HG02623 (cell line): ENCODE measurements at regions not wholly inside any gene's neighbourhood (a gene's known extent, or its start where the extent isn't known, plus 50 kb on each side); places are given as distances from the start of the nearest gene placed in this dataset.
"Not testable (repeated sequence)": the region's sequence is repeated elsewhere in the genome, so short reads cannot be mapped to it uniquely, and the experiment has no call there.

ENCODE experiments used
- ATAC-seq: cut with Tn5 transposase; IDR thresholded peaks from one replicate; pipeline ENCODE4 v1.9.1; 2021; ENCODE audit warnings: moderate library complexity; ENCODE audit not compliant: unreplicated experiment

DNA sequence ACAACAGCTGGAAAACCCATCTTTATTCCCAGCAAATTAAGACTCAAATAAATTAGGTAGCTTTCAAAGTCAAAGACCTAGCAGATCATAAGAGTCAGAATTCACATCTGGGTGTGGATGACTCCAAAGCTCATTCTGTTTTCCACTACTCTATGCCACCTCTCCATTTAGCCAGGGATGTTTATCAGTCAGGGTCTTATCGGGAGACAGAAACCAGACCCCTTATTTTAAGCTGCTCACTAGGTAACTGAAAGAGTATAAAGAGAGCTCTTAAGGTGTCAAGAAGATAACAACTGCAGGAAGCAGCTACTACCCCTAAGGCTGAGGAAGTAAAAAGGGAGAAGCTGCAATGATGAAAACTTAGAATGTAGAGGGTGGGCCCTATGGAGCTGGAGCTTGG is 333.7 kb upstream of the KLF3 start:
- ATAC-seq, result no peak

DNA sequence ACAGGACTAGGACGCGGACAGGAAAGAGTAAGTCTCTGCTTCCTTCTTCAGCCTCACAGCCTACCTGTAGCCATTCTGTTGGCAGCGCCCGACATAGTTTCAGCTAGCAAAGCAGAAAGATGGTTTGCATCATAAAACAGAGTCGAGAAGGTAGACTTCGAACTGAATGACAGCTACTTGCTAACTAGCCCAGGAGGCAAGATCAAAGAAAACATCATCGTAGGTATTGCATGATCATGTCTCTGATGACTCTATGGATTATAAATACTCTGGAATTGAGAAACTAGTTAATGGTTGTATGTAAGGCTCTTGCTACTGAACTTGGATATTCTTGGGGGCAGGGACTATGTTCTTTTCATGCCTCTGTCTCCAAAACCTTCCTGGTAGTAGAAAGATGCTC is 333.1 kb upstream of the KLF3 start:
- no peak for ATAC-seq

DNA sequence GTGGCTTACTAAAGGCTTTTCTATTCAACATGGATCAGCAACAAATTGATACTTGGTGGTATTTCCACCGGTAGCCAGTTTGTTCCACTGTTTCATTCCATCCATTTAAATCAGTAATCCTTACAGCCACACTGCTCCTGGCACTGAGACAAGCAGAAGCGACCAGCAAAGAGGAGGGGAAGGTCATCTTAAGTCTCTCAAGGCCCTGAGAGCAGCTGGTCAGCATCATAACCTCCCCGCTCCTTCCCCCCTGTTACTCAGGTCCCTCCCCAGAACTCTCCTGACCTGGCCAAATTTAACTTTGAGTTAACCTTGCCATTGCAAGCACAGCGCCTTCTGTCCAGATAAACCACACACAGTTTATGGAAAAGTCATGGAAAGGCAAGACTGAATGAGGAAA is 331.3 kb upstream of the KLF3 start:
- ATAC-seq, result no peak

DNA sequence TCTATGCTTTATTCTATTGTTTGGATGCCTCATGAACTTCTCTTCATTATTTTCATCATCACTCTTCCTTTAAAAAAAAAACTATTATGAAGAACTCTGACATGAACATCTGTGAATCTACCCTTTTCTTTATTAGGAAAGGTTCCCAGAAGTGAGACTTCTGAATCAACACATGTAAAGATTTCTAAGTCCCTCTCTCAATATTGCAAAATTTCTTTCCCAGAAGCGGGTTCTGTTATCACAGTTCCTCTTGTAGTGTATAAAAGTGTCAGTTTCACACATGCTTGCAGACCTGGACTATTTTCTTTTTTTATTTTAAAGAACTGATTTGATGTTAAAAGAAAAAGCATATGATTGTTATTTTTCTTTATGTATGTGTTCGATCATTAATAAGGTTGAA is 330.8 kb upstream of the KLF3 start:
- ATAC-seq, result no peak

DNA sequence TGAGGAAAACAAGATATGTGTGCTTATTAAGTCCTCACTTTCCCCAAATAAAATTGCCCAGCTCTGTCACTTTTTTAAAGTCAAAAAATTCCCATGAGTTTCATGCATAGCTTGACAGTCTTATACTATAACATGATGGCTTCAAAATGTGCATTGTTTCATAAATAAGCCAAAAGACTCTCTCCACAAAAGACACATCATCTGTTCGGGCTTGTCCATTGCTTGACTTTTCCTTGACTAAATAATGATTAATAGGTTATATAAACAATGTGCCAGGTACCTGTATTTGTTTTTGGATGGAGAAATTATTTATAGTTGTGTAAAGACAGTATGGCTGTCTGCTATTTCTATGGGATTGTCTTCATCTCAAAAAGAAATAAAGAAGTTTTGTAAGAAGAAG is 329.2 kb upstream of the KLF3 start:
- no peak for ATAC-seq

DNA sequence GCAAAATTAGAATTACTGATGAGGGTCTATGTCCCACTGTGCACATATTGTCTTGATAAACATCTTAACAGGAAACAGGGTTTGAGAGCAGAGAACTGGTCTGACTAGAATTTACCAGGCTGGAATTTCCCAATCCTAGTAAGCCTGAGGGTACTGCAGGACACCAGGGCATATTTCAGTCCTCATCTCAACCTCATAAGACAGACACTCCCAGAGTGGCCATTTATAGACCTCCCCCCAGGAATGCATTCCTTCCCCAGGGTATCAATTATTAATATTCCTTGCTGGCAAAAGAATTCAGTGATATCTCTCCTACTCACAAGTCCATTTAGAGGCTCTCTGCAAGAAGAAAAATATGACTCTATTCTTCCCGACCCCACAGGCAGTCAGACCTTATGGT is 325.1 kb upstream of the KLF3 start:
- not testable (repeated sequence) for ATAC-seq

DNA sequence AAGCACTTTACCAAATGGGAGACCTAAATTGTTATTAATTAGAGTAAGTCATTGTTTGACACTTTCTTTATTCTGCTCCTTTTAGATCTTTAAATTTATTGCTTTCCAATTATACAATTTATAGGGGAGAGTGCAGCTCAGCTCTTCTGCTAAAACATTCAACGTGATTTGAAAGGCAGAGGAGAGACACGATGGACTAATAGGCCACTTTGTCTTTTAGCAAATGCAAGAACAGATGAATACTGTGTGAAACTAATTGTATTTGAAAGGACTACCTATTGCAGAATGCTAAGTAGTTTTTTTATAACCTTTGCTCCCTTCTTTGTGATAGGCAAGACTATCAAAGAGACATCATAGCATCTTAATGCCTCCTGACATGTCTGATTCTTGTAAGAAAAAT is 320.4 kb upstream of the KLF3 start:
- ATAC-seq, result no peak

DNA sequence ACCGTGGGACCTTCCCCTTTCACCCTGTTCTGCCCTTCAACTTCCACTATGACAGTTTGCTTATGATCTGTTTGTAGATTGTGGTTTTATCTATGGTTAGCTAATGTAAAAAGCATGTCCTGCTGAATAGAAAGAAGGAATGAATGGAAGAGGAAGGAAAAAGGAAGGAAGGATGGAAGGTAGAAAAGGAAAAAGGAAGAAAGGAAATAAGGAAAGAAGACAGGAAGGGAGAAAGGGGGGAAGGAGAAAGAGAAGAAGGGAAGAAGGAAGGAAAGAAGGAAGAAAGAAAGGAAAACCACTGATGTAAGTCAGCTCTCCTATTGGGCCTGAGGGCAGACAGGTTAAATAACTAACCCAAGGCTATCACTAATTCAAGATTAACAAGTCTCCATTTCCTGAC is 319.1 kb upstream of the KLF3 start:
- no peak for ATAC-seq

DNA sequence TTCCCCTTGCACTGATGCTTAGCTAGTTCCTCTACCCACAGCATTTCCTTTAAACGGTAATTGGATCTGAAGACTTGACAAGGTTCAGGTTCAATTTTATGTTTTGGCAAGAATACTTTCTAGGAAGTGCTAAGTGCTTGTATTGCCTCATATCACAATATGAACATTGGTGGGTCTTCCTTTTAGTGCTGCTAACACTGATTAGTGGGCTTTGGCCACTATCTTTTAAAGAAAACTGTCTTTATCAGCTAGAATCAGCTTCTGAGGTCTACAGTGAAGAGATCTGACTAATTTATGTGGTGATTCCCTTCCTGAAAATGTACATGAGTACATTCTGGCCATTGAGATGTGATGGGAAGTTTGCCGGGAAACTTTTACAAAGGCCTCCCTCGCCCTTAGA is 316.7 kb upstream of the KLF3 start:
- ATAC-seq, result no peak

DNA sequence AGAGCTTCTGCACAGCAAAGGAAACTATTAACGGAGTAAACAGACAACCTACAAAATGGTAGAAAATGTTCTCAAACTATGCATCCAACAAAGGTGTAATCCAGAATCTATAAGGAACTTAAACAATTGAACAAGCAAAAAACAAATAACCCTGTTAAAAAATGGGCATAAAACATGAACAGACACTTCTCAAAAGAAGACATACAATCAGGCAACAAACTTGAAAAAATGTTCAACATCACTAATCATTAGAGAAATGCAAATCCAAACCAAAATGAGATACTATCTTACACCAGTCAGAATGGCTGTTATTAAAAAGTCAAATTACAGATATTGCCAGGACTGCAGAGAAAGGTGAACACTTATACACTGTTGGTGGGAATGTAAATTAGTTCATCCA is 309.6 kb upstream of the KLF3 start:
- ATAC-seq, result no peak

DNA sequence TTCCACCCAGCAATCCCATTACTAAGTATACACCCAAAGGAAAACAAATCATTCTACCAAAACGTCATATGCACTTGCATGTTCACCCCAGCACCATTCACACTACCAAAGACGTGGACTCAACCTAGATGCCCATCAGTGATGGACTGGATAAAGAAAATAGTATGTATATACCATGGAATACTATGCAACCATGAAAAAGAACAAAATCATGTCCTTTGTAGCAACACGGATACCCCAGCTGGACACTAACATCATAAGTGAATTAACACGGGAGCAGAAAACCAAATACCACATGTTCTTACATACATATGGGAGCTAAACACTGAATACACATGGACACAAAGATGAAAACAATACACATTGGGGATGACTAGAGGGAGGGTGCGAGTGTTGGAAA is 309.1 kb upstream of the KLF3 start:
- ATAC-seq, result no peak

DNA sequence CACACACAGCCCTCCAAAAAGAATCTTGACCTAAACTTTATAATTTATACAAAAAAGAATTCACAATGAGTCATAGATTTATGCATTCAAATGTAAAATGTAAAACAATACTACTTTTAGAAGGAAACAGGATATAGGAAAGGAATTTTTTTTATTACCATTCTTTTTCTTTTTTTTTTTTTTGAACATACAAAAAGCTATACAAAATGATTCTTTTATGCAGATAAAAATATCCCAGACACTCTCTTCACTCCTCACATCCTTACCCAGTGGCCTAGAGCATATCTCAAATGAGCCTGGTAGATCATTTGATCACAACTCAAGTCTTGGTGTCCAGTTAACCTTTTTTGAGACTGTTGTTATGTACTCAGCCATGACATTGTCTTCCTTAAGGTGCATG is 307.3 kb upstream of the KLF3 start:
- ATAC-seq, result no peak

DNA sequence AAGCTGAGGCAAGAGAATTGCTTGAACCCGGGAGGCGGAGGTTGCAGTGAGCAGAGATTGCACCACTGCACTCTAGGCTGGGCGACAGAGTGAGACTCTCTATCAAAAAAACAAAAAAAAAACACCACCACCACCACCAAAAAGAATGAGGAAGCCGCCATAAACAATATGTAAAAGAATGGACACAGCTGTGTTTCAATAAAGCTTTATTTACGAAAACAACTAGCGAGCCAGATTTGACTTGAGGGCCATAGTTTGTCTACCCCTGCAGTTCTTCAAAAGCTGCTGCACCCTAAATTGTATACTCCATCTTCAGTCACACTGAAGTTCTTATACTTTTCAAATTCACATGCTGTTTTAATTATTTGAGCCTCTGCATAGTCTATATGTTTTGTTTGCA is 306.5 kb upstream of the KLF3 start:
- ATAC-seq, result no peak

DNA sequence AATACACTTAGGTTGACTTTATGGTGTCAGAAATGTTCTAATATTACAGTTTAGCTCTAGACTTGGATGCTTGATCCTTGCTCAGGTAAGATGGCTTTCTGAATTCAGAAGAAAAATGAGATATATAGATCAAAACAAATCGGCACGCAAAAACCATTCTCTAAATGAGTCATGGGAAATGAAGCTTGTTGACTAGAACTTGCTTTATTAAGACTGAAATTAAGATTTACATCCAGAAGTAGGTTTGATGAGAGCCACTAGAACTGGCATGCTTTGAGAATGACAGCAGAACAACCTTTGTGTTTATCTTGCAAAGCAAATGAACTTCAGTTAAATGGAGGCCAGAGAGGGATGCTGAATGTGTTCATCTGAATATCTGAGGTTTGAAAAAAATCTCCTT is 304.9 kb upstream of the KLF3 start:
- ATAC-seq, result no peak

DNA sequence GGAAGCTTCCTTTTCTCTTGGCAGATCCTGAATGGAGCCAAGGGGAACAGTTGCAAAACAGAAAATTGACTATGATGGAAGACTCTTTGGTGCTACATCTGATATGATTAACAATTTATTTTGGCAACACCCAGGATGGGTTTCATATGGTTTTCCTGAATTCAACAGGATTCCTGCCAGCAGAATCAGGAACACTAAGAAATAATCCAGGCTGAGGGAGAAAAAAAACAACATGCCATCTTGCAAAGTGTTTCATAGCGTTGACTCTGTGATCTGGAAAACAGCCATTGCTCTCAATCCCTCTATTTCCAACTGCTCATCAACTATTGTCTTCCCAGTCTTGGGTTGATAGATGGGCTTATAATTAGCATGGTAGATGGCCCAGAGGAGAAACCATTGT is 303.8 kb upstream of the KLF3 start:
- ATAC-seq, result no peak

DNA sequence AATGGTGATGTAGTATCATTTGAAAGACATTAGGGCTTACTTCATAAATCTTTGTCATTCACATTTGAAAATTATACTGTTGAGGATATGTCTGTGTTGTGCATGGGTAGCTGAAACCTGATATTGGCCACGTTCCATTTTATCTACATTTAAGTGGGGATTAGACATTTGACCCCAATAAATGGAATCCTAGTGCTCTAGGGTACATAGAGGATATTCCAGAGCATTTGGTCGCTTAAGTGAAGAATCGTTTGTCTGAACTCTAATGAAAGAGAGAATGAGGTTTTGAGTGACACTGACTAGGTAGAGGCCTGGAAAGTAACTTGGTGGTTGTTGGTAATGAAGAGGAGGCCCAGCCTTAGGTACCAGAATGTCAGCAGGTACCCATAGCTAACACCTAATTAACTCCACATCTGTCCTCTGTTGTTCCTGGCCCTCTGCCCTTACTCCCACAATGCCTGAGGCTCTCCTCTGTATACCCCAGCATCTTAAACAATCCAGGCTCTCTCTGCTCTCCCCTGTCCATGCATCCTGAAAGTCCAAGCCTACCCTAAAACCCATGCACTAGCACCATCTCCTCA is 299.5 kb upstream of the KLF3 start:
- no peak for ATAC-seq

DNA sequence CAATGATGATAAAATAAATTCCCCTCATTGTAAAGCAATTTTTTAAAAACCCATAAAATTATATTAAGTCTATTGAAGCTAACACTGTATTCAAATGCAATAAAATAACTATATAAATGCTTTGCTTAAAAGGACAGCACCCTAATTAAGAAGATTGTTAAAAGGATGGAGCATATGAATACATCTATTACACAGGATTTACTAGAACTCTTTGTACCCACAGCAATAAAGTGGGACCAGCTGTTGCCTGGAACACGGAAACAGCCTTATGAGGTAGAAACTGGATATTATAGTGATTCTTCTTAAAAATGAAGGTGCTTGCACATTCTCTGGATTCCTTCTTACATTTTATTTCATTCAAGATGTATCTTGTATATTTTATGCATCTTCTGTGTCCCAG is 298.7 kb upstream of the KLF3 start:
- no peak for ATAC-seq

DNA sequence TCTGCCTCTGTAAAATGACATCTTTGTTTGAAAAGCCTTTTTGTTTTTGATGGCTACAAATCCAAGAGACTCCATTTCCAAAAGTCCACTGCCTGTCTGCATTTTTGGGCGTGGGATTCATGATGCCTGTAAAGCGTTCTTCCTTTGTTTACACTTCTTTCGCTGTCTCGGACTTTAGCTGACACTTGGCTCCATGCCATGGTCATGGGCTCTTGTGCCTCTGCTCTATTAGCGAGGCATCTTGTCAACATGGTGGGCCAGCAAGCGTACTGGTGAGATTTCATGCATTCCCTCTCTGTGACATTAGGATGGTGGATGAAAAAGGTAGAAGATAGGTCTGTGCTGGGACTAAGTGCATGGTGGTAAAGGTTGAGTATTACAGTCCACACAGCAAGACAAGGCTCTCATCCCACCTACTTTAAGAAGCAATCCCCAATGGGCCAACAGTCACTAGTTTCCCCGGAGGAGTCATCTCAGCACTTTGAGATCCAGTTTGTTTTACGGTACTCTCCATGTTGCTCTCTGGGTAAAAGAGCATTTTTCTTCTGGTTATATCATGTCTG is 298.2 kb upstream of the KLF3 start:
- ATAC-seq, result no peak

DNA sequence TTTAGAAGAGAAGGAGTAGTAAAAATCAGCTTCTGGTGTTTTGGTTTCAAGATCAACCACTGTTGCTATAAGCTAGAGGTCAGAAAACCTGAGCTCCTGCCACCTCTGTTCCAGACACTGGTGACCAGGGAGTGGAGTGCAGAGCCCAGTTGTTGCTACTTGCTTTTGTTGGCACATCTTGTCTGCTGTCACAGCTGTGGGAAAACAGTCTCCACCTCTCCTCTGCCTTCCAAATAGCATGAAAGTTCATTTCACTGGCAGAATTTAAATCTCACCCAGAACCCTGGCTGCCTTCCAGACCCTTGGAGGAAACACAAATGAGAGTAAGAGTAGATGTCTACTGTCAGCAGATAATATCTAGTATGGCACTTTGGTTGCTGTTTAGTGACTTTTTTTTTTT is 297.5 kb upstream of the KLF3 start:
- ATAC-seq, result no peak

DNA sequence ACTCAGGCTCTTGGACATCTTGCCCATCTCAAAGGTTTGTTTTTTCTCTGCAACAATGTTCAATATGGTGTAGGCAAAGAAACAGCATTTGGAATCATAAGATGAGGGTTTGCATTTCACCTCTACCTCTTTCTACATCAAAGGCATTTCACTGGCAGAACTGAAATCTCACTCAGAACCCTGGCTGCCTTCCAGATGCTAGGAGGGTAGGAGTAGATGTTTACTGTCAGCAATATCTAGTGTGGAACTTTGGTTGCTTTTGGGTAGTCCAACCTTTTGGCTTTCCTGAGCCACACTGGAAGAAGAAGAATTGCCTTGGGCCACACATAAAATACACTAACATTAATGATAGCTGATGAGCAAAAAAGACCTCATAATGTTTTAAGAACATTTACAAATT is 297.0 kb upstream of the KLF3 start:
- ATAC-seq, result no peak

DNA sequence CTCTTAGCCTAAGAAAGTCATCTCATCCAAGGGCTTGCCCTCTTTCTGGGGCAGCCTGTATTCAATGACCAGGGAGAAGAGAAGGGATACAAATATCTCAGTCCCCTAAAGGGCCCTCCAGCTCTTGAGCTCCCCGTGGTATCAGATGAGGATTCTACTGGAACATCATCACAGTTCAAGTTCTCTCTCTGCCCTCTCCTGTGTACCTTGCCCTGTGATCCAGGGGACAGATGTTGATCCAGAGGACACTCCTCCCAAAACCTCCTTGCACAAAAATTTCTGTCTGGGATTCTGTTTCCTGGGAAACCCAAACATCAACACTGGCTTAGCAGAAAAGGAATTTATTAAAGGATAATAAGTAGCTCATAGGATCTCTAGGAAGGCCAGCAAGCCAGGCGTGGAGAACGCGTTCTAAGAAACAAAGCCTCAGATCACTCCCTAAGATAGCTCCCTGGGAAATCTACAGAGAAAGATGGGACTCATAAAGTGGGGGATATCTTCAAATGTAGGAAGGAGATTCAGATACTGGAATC is 296.3 kb upstream of the KLF3 start:
- no peak for ATAC-seq

DNA sequence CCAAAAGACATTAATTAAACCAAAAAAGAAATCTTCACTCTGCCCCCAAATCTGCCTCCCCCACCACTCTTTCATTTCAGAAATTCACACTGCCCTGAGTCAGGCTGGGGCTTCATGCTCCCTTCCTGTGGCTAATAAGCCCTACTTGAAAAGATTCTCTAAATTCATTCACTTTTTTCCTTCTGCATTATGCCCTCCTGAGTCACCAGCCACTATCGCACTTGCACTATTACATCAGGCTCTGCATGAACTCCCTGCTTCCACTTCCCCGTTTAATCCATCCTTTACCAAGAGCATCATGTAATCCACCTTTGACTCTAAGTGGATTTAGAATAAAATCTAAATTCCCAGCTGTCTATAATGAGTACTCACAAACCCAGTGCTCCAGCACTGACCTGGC is 295.4 kb upstream of the KLF3 start:
- no peak for ATAC-seq

DNA sequence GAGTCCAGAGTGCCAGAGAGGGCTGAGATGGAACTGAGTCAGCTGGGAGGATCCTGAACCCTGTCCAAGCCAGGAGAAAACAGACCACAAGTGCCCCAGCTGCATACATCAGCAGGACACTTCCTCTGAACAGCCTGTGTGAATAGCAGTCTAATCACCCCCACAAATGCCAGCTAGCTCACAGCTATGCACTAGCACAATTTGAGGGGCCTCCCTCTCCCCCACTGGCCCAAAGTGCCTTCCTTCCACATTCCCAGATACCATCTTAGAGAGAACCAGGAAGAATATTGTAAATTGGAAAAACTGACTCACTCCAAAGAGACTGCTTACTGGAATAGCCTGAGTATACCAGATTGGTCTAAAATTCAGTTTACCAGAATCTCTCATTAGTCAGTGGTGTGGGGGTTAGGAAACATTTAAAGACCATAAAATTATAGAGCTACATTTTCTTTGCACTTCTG is 292.6 kb upstream of the KLF3 start:
- ATAC-seq, result no peak
